Spinal cord (tissue), 9 donors: ENCODE measurements at regions not wholly inside any gene's neighbourhood (a gene's known extent, or its start where the extent isn't known, plus 50 kb on each side); places are given as distances from the start of the nearest gene placed in this dataset.

Experiments
- DNase-seq, 6 donors: peaks; one replicate each; pipeline versions ENCODE4 v3.0.0 to v3.0.0-alpha.2; 2013 to 2015; ENCODE audit warnings: low spot score in 6 of 6, low read depth in 4 of 6
- H3K27ac ChIP-seq: one replicate; pipeline ENCODE4 v1.5.1; 2013; ENCODE audit warnings: low read depth, low read length, control low read depth
- H3K27me3 ChIP-seq: one replicate; pipeline ENCODE4 v1.6.1; 2013; ENCODE audit warnings: low read length; ENCODE audit not compliant: control insufficient read depth, insufficient read depth
- H3K36me3 ChIP-seq: one replicate; pipeline ENCODE4 v1.6.1; 2013; ENCODE audit warnings: low read length; ENCODE audit not compliant: control insufficient read depth, insufficient read depth
- H3K4me1 ChIP-seq: one replicate; pipeline ENCODE4 v1.6.1; 2013; ENCODE audit warnings: low read length; ENCODE audit not compliant: control insufficient read depth, insufficient read depth
- H3K4me3 ChIP-seq: one replicate; pipeline ENCODE4 v1.5.1; 2013; ENCODE audit warnings: low read depth, low read length, control low read depth
- H3K9me3 ChIP-seq: one replicate; pipeline ENCODE4 v1.6.1; 2013; ENCODE audit warnings: low read length; ENCODE audit not compliant: control insufficient read depth, insufficient read depth
- WGBS: methylation state at CpG from one replicate; pipeline ENCODE4 v1.1.5; 2013; ENCODE audit warnings: missing lambda C conversion rate; ENCODE audit not compliant: insufficient coverage; 5-methylcytosine and 5-hydroxymethylcytosine counted together
- donor health status: healthy.

GRCh38 chr1:81042225-81042624, 758.5 kb upstream of the ADGRL2 start:
- no CpG with 5 or more reads among the region's 1 CpG for WGBS
- Histone ChIP-seq H3K27ac (no peak overlapping the region), H3K36me3 (no peaks in the 10 kb centered on the region), H3K9me3 (no peaks in the 10 kb centered on the region), H3K4me1 (no peaks in the 10 kb centered on the region), H3K4me3 (no peak overlapping the region), H3K27me3 (no peaks in the 10 kb centered on the region)
- DNase-seq = no peak

- H3K4me1 ChIP-seq = no peaks in the 10 kb centered on the region
- DNase-seq = peak in 1 of 6 donors; percentile 28
- H3K4me3 ChIP-seq = no peak overlapping the region
- no peaks in the 10 kb centered on the region for H3K27me3 ChIP-seq
- H3K27ac ChIP-seq = no peak overlapping the region
- WGBS = 80% methylated on average over 1 of the region's 1 CpG
- H3K9me3 ChIP-seq = no peaks in the 10 kb centered on the region
- no peaks in the 10 kb centered on the region for H3K36me3 ChIP-seq
These were observed 766.4 kb upstream of the ADGRL2 start for GRCh38 chr1:81034291-81034690.

DNA sequence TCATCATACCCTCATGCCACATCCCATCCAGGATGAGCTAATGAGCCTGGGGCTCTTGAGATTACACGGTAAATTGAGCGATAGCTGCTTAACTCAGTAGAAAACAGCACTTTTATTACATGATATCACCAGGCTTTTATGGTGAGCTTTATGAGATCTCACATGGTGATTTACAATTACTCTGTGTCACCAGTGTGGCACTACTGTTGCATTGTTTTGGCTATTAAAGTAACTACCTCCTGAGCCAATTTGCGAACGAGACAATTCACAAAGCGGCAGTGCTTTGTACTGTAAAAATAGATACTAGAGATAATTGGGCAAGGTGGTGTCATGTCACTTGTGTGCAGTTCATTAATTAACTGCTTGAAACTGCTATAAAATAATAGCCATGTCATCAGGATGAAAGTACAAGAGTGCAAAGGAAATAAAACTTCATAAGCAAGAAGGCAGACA, 767.7 kb upstream of the ADGRL2 start:
- no peak overlapping the region for H3K4me3 ChIP-seq
- peak in 4 of 6 donors; percentile 6 to 89 (median 10) for DNase-seq
- H3K4me1 ChIP-seq = no peaks in the 10 kb centered on the region
- H3K27ac ChIP-seq = no peak overlapping the region
- H3K9me3 ChIP-seq = no peaks in the 10 kb centered on the region
- H3K36me3 ChIP-seq = no peaks in the 10 kb centered on the region
- no peaks in the 10 kb centered on the region for H3K27me3 ChIP-seq
- 56% methylated on average over 3 of the region's 5 CpGs for WGBS

DNA sequence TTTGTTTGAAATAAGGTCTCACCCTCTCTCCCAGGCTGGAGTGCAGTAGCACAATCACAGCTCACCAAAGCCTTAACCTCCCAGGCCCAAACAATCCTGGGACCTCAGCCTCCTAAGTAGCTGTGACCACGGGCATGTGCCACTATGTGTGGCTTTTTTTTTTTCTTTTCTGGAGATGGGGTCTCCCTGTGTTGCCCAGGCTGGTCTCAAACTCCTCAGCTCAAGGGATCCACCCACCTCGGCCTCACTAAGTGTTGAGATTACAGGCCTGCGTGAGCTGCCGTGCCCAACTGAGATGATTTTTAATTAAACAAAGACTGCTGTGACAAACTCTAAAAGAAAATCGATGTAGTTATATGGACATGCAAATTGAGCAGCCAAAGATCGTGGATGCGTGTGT, 768.4 kb upstream of the ADGRL2 start:
- no peaks in the 10 kb centered on the region for H3K36me3 ChIP-seq
- no peaks in the 10 kb centered on the region for H3K27me3 ChIP-seq
- 74% methylated on average over 6 of the region's 7 CpGs for WGBS
- no peak for DNase-seq
- no peak overlapping the region for H3K4me3 ChIP-seq
- H3K4me1 ChIP-seq = no peaks in the 10 kb centered on the region
- no peak overlapping the region for H3K27ac ChIP-seq
- no peaks in the 10 kb centered on the region for H3K9me3 ChIP-seq

DNA sequence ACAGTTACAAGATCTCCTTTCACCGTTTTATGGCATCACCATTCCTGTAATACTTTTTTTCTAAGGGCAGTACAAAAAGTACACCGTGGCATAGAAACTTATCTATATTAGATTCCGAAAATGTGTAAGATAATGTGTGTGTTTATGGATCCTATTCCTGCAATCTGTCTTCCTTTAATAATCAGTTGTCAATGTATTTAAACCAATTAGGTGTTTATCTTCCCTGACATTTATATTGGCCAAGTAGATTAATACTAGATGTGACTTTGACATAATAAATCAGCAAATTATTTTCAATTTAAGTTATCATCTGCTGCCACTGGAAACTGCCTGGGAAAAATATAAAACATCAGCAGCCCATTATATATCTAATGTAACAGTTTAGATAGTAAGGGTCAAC, 770.3 kb upstream of the ADGRL2 start:
- no peak overlapping the region for H3K4me3 ChIP-seq
- no peak for DNase-seq
- H3K36me3 ChIP-seq = no peaks in the 10 kb centered on the region
- no peaks in the 10 kb centered on the region for H3K9me3 ChIP-seq
- no CpG with 5 or more reads among the region's 3 CpGs for WGBS
- no peaks in the 10 kb centered on the region for H3K27me3 ChIP-seq
- no peak overlapping the region for H3K27ac ChIP-seq
- H3K4me1 ChIP-seq = no peaks in the 10 kb centered on the region

DNA sequence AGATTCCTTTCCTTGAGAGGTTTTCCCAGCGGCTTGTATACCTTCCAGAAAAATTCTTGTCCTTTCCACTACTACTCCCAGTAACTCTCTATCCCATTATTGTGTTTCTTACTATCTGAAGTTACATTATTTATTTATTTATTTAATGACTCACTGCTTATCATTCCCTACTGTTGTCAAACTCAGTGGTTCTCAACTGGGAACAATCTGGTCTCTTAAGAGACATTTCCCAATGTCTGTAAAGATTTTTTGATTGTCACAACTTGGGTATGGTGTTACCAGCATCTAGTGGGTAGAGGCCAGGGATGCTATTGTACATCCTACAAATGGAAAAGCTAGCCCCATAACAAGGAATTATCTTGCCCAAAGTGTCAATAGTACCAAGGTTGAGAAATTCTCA, 771.5 kb upstream of the ADGRL2 start:
- H3K4me1 ChIP-seq = no peaks in the 10 kb centered on the region
- no peaks in the 10 kb centered on the region for H3K36me3 ChIP-seq
- no peaks in the 10 kb centered on the region for H3K9me3 ChIP-seq
- no CpG with 5 or more reads among the region's 1 CpG for WGBS
- no peak overlapping the region for H3K4me3 ChIP-seq
- no peak overlapping the region for H3K27ac ChIP-seq
- no peak for DNase-seq
- no peaks in the 10 kb centered on the region for H3K27me3 ChIP-seq

- no CpG with 5 or more reads among the region's 5 CpGs for WGBS
- Histone ChIP-seq H3K4me1 (no peaks in the 10 kb centered on the region), H3K4me3 (no peak overlapping the region), H3K36me3 (no peaks in the 10 kb centered on the region), H3K9me3 (no peaks in the 10 kb centered on the region), H3K27ac (no peak overlapping the region), H3K27me3 (no peaks in the 10 kb centered on the region)
- DNase-seq = no peak
These were observed 777.5 kb upstream of the ADGRL2 start for GRCh38 chr1:81023187-81023724.

- Histone ChIP-seq H3K4me3 (no peak overlapping the region), H3K4me1 (no peaks in the 10 kb centered on the region), H3K27ac (no peak overlapping the region), H3K36me3 (no peaks in the 10 kb centered on the region), H3K27me3 (no peaks in the 10 kb centered on the region), H3K9me3 (no peaks in the 10 kb centered on the region)
- no peak for DNase-seq
- no CpG with 5 or more reads among the region's 1 CpG for WGBS
These were observed 779.6 kb upstream of the ADGRL2 start for GRCh38 chr1:81021134-81021533.

DNA sequence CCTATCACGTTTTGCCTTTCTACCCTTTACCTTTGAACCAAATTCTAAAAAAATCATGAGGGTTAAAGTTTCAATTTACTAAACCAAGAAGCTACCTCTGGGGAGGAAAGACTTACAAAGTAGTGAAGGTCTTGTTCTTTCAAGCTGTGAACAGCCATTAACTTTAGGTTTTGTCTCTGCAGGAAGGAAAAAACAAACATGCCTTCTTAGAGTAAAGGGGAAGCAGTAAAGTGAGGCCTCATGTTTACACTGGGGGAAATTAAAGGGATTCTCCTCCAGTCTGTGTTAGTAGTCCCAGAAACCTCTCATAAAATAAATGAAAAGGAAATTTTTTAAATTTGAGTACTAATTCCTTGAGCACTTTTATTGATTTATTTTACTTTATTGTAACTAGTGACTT, 780.2 kb upstream of the ADGRL2 start:
- H3K4me3 ChIP-seq = no peak overlapping the region
- no peaks in the 10 kb centered on the region for H3K27me3 ChIP-seq
- WGBS = no CpG with 5 or more reads among the region's 1 CpG
- no peaks in the 10 kb centered on the region for H3K9me3 ChIP-seq
- DNase-seq = no peak
- H3K27ac ChIP-seq = no peak overlapping the region
- H3K4me1 ChIP-seq = no peaks in the 10 kb centered on the region
- no peaks in the 10 kb centered on the region for H3K36me3 ChIP-seq

- no peaks in the 10 kb centered on the region for H3K36me3 ChIP-seq
- WGBS = 69% methylated on average over 3 of the region's 3 CpGs
- peak in 1 of 6 donors; percentile 53 for DNase-seq
- no peaks in the 10 kb centered on the region for H3K27me3 ChIP-seq
- no peak overlapping the region for H3K4me3 ChIP-seq
- no peaks in the 10 kb centered on the region for H3K9me3 ChIP-seq
- no peaks in the 10 kb centered on the region for H3K4me1 ChIP-seq
- no peak overlapping the region for H3K27ac ChIP-seq
These were observed 790.6 kb upstream of the ADGRL2 start for GRCh38 chr1:81010126-81010525.
